ENCODE measurements at regions not wholly inside any gene's neighbourhood (a gene's known extent, or its start where the extent isn't known, plus 50 kb on each side); places are given as distances from the start of the nearest gene placed in this dataset.

DNA sequence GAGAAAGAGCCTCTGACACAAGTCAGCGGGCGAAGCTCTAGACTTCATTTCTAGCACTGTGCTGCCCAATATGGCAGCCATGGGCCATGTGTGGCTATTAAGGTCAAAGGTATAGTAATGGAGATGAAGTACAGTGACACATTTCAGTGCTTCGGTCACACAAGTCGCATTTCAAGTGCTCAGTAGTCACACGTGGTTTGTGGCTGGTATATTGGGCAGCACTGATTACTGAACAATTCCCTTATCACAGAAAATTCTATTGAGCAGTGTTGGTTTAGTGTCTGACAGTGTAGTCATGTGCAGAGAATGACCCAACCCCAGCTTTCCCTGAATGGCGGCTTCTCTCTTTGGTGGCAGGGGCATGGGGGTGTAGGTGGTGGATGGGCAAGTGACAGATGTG lies 84.9 kb upstream of the SDK2 start:
- TF ChIP-seq MAX (IDR thresholded peaks at IDR 0.05; ENCODE audit: low read depth, low read length), result no peak
- TF ChIP-seq POLR2A (IDR thresholded peaks at IDR 0.05; ENCODE audit: extremely low read depth, insufficient read length), result no peak
